Endodermal cell (in vitro differentiated cells): ENCODE measurements at regions not wholly inside any gene's neighbourhood (a gene's known extent, or its start where the extent isn't known, plus 50 kb on each side); places are given as distances from the start of the nearest gene placed in this dataset.

Source experiments
- DNase-seq: peaks from one replicate; pipeline ENCODE4 v3.0.0-alpha.2; 2017
- H3K27ac ChIP-seq: 2 replicates; pipeline ENCODE4 v1.5.1; 2013; ENCODE audit warnings: mild to moderate bottlenecking, low read depth, low read length, moderate library complexity
- H3K27me3 ChIP-seq: 2 replicates; pipeline ENCODE4 v1.6.1; 2013; ENCODE audit warnings: mild to moderate bottlenecking, low read length, moderate library complexity; ENCODE audit not compliant: insufficient read depth, control insufficient read depth, poor library complexity, severe bottlenecking
- H3K36me3 ChIP-seq: 2 replicates; pipeline ENCODE4 v1.7.0; 2013; ENCODE audit warnings: mild to moderate bottlenecking, low read length, moderate library complexity; ENCODE audit not compliant: control insufficient read depth, insufficient read depth
- H3K4me1 ChIP-seq: one replicate; pipeline ENCODE4 v1.7.0; 2013; ENCODE audit warnings: low read length; ENCODE audit not compliant: control insufficient read depth, insufficient read depth
- H3K4me3 ChIP-seq: 2 replicates; pipeline ENCODE4 v1.5.1; 2013; ENCODE audit warnings: mild to moderate bottlenecking, low read length, moderate library complexity
- H3K9ac ChIP-seq: 2 replicates; pipeline ENCODE4 v1.6.1; 2013; ENCODE audit warnings: mild to moderate bottlenecking, low read length, moderate library complexity; ENCODE audit not compliant: poor library complexity, severe bottlenecking; ENCODE audit errors: extremely low read depth
- H3K9me3 ChIP-seq: 2 replicates; pipeline ENCODE4 v1.6.1; 2013; ENCODE audit warnings: mild to moderate bottlenecking, low read length, moderate library complexity; ENCODE audit not compliant: control insufficient read depth
- H3K27ac Mint-ChIP-seq: 2 replicates; pipeline ENCODE4 v1.8.0; 2020; ENCODE audit warnings: mixed read lengths
- H3K27me3 Mint-ChIP-seq: 2 replicates; pipeline ENCODE4 v1.8.0; 2021; ENCODE audit warnings: mild to moderate bottlenecking, mixed read lengths; ENCODE audit not compliant: insufficient read depth
- H3K36me3 Mint-ChIP-seq: 2 replicates; pipeline ENCODE4 v1.8.0; 2020; ENCODE audit warnings: low read depth, mixed read lengths
- H3K4me1 Mint-ChIP-seq: 2 replicates; pipeline ENCODE4 v1.8.0; 2020; ENCODE audit warnings: mixed read lengths
- H3K4me3 Mint-ChIP-seq: 2 replicates; pipeline ENCODE4 v1.8.0; 2020; ENCODE audit warnings: mild to moderate bottlenecking, moderate library complexity, mixed read lengths
- H3K9me3 Mint-ChIP-seq: 2 replicates; pipeline ENCODE4 v1.8.0; 2020; ENCODE audit warnings: mild to moderate bottlenecking, mixed read lengths
- WGBS, 2 experiments: methylation state at CpG; one replicate each; pipeline versions ENCODE4 v1.1.5 to v1.1.7; 2013; ENCODE audit warnings: missing lambda C conversion rate in 2 of 2, mixed read lengths in 1 of 2; ENCODE audit not compliant: insufficient coverage in 1 of 2, insufficient read length in 1 of 2; 5-methylcytosine and 5-hydroxymethylcytosine counted together
- TF ChIP-seq, protein P1 (sequence below): fragments of 200-600 bp; sonication (generic); conservative IDR thresholded peaks from 2 replicates; pipeline ENCODE4 v1.5.0; 2021; ENCODE audit warnings: antibody characterized with exemption, mild to moderate bottlenecking

DNA sequence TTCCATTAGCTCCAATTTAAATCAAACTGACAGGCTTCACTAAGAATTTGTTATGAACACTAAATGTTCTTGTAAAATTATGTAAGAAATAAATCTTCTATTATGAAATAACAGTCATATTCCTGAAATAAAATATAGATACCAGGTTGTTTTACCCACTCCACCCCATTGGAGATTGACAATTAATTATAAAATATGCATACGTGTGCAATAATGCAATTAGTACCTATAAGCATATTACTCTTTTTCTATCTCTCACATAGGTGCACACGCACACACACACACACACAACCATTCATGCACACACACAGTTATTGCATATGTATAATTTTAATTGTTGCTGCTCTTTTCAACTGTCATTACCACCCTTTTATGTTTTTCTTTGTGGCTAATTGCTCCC is 395.7 kb downstream of the SLITRK5 start:
- H3K27ac Mint-ChIP-seq, result no peak overlapping the region
- Histone ChIP-seq H3K4me1 (no peaks in the 10 kb centered on the region), H3K36me3 (no peaks in the 10 kb centered on the region), H3K27ac (no peak overlapping the region), H3K9me3 (no peaks in the 10 kb centered on the region), H3K4me3 (no peak overlapping the region), H3K9ac (no peak overlapping the region), H3K27me3 (no peaks in the 10 kb centered on the region)
- H3K4me1 Mint-ChIP-seq, result no peaks in the 10 kb centered on the region
- TF ChIP-seq, protein P1, sequence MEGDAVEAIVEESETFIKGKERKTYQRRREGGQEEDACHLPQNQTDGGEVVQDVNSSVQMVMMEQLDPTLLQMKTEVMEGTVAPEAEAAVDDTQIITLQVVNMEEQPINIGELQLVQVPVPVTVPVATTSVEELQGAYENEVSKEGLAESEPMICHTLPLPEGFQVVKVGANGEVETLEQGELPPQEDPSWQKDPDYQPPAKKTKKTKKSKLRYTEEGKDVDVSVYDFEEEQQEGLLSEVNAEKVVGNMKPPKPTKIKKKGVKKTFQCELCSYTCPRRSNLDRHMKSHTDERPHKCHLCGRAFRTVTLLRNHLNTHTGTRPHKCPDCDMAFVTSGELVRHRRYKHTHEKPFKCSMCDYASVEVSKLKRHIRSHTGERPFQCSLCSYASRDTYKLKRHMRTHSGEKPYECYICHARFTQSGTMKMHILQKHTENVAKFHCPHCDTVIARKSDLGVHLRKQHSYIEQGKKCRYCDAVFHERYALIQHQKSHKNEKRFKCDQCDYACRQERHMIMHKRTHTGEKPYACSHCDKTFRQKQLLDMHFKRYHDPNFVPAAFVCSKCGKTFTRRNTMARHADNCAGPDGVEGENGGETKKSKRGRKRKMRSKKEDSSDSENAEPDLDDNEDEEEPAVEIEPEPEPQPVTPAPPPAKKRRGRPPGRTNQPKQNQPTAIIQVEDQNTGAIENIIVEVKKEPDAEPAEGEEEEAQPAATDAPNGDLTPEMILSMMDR, result no peak
- no peaks in the 10 kb centered on the region for H3K9me3 Mint-ChIP-seq
- no peaks in the 10 kb centered on the region for H3K36me3 Mint-ChIP-seq
- no peaks in the 10 kb centered on the region for H3K27me3 Mint-ChIP-seq
- DNase-seq, result no peak
- WGBS, 2 experiments, result 100% methylated on average over 1 of the region's 2 CpGs; no CpG with 5 or more reads in 1 of the 2 experiments
- no peak overlapping the region for H3K4me3 Mint-ChIP-seq

- DNase-seq, result no peak
- no peak overlapping the region for H3K4me3 Mint-ChIP-seq
- no peak overlapping the region for H3K27ac ChIP-seq
Measured at GRCh38 chr13:88068316-88068715, 397.1 kb downstream of the SLITRK5 start.

GRCh38 chr13:88068975-88069374 is 397.8 kb downstream of the SLITRK5 start:
- Mint-ChIP-seq H3K4me3 (no peak overlapping the region), H3K27ac (no peak overlapping the region), H3K27me3 (no peaks in the 10 kb centered on the region), H3K9me3 (no peaks in the 10 kb centered on the region), H3K4me1 (no peaks in the 10 kb centered on the region), H3K36me3 (no peaks in the 10 kb centered on the region)
- no peak overlapping the region for H3K4me3 ChIP-seq
- no peaks in the 10 kb centered on the region for H3K4me1 ChIP-seq
- H3K27ac ChIP-seq, result no peak overlapping the region
- H3K9me3 ChIP-seq, result no peaks in the 10 kb centered on the region
- no peaks in the 10 kb centered on the region for H3K36me3 ChIP-seq
- TF ChIP-seq, protein P1, result peak; percentile 74
- WGBS, 2 experiments, result 84 to 88% methylated on average over 7 to 11 of the region's 11 CpGs
- H3K9ac ChIP-seq, result no peak overlapping the region
- DNase-seq, result peak; percentile 90
- H3K27me3 ChIP-seq, result no peaks in the 10 kb centered on the region

More at GRCh38 chr13:88068316-88068715, 397.1 kb downstream of the SLITRK5 start:
- Mint-ChIP-seq H3K4me1 (no peaks in the 10 kb centered on the region), H3K27me3 (no peaks in the 10 kb centered on the region), H3K27ac (no peak overlapping the region), H3K9me3 (no peaks in the 10 kb centered on the region), H3K36me3 (no peaks in the 10 kb centered on the region)
- Histone ChIP-seq H3K4me1 (no peaks in the 10 kb centered on the region), H3K36me3 (no peaks in the 10 kb centered on the region), H3K4me3 (no peak overlapping the region), H3K9me3 (no peaks in the 10 kb centered on the region), H3K9ac (no peak overlapping the region), H3K27me3 (no peaks in the 10 kb centered on the region)
- TF ChIP-seq, protein P1, result no peak
- 88 to 96% methylated on average over 1 of the region's 1 CpG for WGBS, 2 experiments
